WTC11 (cell line): ENCODE measurements at regions not wholly inside any gene's neighbourhood (a gene's known extent, or its start where the extent isn't known, plus 50 kb on each side); places are given as distances from the start of the nearest gene placed in this dataset.
"Not testable (repeated sequence)": the region's sequence is repeated elsewhere in the genome, so short reads cannot be mapped to it uniquely, and the experiment has no call there.

ENCODE experiments used
- ATAC-seq: fragments of 200-7000 bp; cut with Tn5 transposase; 2 replicates; pipeline ENCODE4 v1.10.0; 2021; ENCODE audit warnings: mild to moderate bottlenecking, moderate library complexity
- CTCF ChIA-PET: fragments of 300-600 bp; sonication (Branson Sonifier 250); formaldehyde crosslinking; loops from one replicate; lab custom pipeline; 2021; ENCODE audit warnings: antibody characterized with exemption; lab: Charles Lee
- POLR2A ChIA-PET: fragments of 350-600 bp; sonication (Branson Sonifier 250); formaldehyde crosslinking; loops from one replicate; lab custom pipeline; 2021; ENCODE audit warnings: antibody characterized with exemption; lab: Charles Lee
- DNase-seq: peaks from one replicate; pipeline ENCODE4 v3.0.0; 2021; ENCODE audit warnings: low spot score
- H3K27ac Mint-ChIP-seq: 2 replicates; pipeline ENCODE4 v1.8.0; 2021; ENCODE audit warnings: mixed read lengths
- H3K27me3 Mint-ChIP-seq: 2 replicates; pipeline ENCODE4 v1.8.0; 2021; ENCODE audit warnings: low read depth, mild to moderate bottlenecking, moderate library complexity, mixed read lengths
- H3K36me3 Mint-ChIP-seq: 2 replicates; pipeline ENCODE4 v1.8.0; 2021; ENCODE audit warnings: mixed read lengths
- H3K4me1 Mint-ChIP-seq: 2 replicates; pipeline ENCODE4 v1.8.0; 2022; ENCODE audit warnings: mixed read lengths
- H3K4me3 Mint-ChIP-seq: 2 replicates; pipeline ENCODE4 v1.8.0; 2021; ENCODE audit warnings: mild to moderate bottlenecking, moderate library complexity, mixed read lengths
- H3K9me3 Mint-ChIP-seq: 2 replicates; pipeline ENCODE4 v1.8.0; 2021; ENCODE audit warnings: mixed read lengths
- ETV6 ChIP-seq: sonication (generic); formaldehyde crosslinking; IDR thresholded peaks from 2 replicates; pipeline ENCODE4 v1.8.1; 2022; ENCODE audit warnings: mild to moderate bottlenecking, missing genetic modification reagents
- FOXJ3 ChIP-seq: sonication (generic); formaldehyde crosslinking; IDR thresholded peaks from 2 replicates; pipeline ENCODE4 v1.9.0; 2021; ENCODE audit warnings: missing genetic modification reagents, mild to moderate bottlenecking, borderline replicate concordance
- GRHL2 ChIP-seq: fragments of 250-450 bp; sonication (Bioruptor Pico); IDR thresholded peaks from 2 replicates; pipeline ENCODE4 v1.8.0; 2022; ENCODE audit warnings: mild to moderate bottlenecking, moderate library complexity; ENCODE audit not compliant: insufficient replicate concordance, severe bottlenecking
- JAZF1 ChIP-seq: fragments of 250-450 bp; sonication (Bioruptor Pico); IDR thresholded peaks from 2 replicates; pipeline ENCODE4 v1.9.0; 2021; ENCODE audit warnings: moderate library complexity, mild to moderate bottlenecking, inconsistent platforms
- JUN ChIP-seq: sonication (generic); formaldehyde crosslinking; IDR thresholded peaks from 2 replicates; pipeline ENCODE4 v1.8.0; 2023; ENCODE audit warnings: mild to moderate bottlenecking, missing genetic modification reagents
- NFATC4 ChIP-seq: fragments of 250-450 bp; sonication (Bioruptor Pico); IDR thresholded peaks from 2 replicates; pipeline ENCODE4 v1.9.0; 2021; ENCODE audit warnings: mild to moderate bottlenecking
- SMAD4 ChIP-seq: sonication (generic); formaldehyde crosslinking; IDR thresholded peaks from 2 replicates; pipeline ENCODE4 v1.8.0; 2022; ENCODE audit warnings: mild to moderate bottlenecking, missing genetic modification reagents
- TCF7 ChIP-seq: sonication (generic); formaldehyde crosslinking; IDR thresholded peaks from 2 replicates; pipeline ENCODE4 v1.8.0; 2022; ENCODE audit warnings: mild to moderate bottlenecking, low read depth, missing genetic modification reagents, moderate library complexity
- TEAD4 ChIP-seq: sonication (generic); formaldehyde crosslinking; IDR thresholded peaks from 2 replicates; pipeline ENCODE4 v1.8.0; 2022; ENCODE audit warnings: mild to moderate bottlenecking, missing genetic modification reagents
- ZBTB21 ChIP-seq: sonication (generic); formaldehyde crosslinking; IDR thresholded peaks from 2 replicates; pipeline ENCODE4 v1.8.1; 2023; ENCODE audit warnings: mild to moderate bottlenecking, missing genetic modification reagents, borderline replicate concordance
- ZNF263 ChIP-seq: sonication (generic); formaldehyde crosslinking; IDR thresholded peaks from 2 replicates; pipeline ENCODE4 v1.8.1; 2022; ENCODE audit warnings: low read depth, mild to moderate bottlenecking, moderate library complexity, missing genetic modification reagents
- ZNF396 ChIP-seq: fragments of 250-450 bp; sonication (Bioruptor Pico); IDR thresholded peaks from 2 replicates; pipeline ENCODE4 v1.8.0; 2021; ENCODE audit warnings: mild to moderate bottlenecking, moderate library complexity, borderline replicate concordance
- ZNF423 ChIP-seq: fragments of 250-450 bp; sonication (Bioruptor Pico); IDR thresholded peaks from 2 replicates; pipeline ENCODE4 v2.1.2; 2022; ENCODE audit warnings: mild to moderate bottlenecking, moderate library complexity
- TF ChIP-seq, protein P1 (sequence below): fragments of 250-450 bp; sonication (Bioruptor Pico); IDR thresholded peaks from 2 replicates; pipeline ENCODE4 v1.8.0; 2021; ENCODE audit warnings: mild to moderate bottlenecking
- TF ChIP-seq, protein P2 (sequence below): sonication (generic); formaldehyde crosslinking; IDR thresholded peaks from 2 replicates; pipeline ENCODE4 v1.8.0; 2022; ENCODE audit warnings: mild to moderate bottlenecking, missing genetic modification reagents
- TF ChIP-seq, protein P3 (sequence below): fragments of 250-450 bp; sonication (Bioruptor Pico); conservative IDR thresholded peaks from 2 replicates; pipeline ENCODE4 v1.9.0; 2021; ENCODE audit warnings: mild to moderate bottlenecking

DNA sequence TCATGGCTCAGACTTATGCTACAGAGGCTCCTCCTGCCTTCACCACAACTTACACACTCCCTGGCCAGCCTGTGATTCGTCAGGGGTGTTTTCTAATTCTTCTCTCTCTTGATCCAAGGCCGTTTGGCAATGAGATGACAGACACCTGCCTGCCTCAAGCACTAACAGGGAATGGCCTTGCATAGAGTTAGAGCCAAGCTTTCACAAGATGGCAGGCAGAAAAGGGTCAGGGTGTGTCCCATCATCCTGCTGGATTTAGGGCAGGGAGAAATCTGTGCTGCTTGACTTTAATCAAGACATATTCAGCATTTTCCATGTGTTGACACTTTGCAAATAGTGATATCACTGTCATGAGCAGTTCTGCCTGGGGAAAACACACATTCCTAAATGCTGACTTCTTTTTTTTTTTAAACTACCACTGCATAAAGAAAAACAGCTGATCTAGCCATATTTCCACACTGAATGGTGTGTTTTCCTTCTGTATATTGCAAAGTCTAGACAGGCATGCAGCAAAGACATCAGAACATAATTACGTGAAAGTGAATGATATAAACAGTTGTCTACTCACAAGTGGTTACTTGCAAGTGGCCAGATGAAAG is 95.0 kb upstream of the SLC25A48 start:
- no peak for DNase-seq
- Mint-ChIP-seq H3K27ac (no peak overlapping the region), H3K36me3 (peaks cover 10% of the 10 kb centered on the region), H3K4me3 (no peak overlapping the region), H3K4me1 (peaks cover 7% of the 10 kb centered on the region; the same call in 1 of the 2 replicates), H3K9me3 (peaks cover 16% of the 10 kb centered on the region), H3K27me3 (peaks cover 6% of the 10 kb centered on the region)
- TF ChIP-seq JAZF1 (CRISPR knock-in tag) (no peak), ZNF396 (CRISPR knock-in tag) (no peak), TCF7 (CRISPR knock-in tag) (no peak), ETV6 (no peak)
- ChIA-PET POLR2A (interaction anchor here (0.7 kb wide), 1 partner anchor 70 kb away, joined by 3 read pairs; no protein-coding TSS in a partner anchor), CTCF (interaction anchor here (1.5 to 1.9 kb wide), 3 partner anchors 91 to 274 kb away, joined by 5 to 8 read pairs (median 7); no protein-coding TSS in a partner anchor)
- no peak for ATAC-seq

DNA sequence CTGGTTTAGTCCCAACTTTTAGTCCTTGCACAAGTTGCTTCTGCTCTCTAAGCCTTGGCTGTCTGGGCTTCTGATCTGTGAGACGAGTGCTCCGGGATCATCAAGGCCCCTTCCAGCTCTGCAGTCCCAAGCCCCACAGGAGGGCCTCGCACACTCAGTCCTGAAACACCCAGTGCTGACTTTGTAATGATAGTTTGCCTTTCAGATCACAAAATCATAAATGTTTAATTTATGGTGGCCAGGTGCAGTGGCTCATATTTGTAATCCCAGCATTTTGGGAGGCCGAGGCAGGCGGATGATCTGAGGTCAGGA is 95.9 kb upstream of the SLC25A48 start:
- TF ChIP-seq NFATC4 (CRISPR knock-in tag) = no peak
- TF ChIP-seq TCF7 (CRISPR knock-in tag) = no peak
- TF ChIP-seq ZNF263 (CRISPR knock-in tag) = no peak
- TF ChIP-seq FOXJ3 (CRISPR knock-in tag) = no peak
- TF ChIP-seq ZBTB21 (CRISPR knock-in tag) = no peak
- Mint-ChIP-seq H3K36me3 (peaks cover 2% of the 10 kb centered on the region), H3K4me3 (no peak overlapping the region), H3K9me3 (peaks cover 7% of the 10 kb centered on the region), H3K4me1 (peaks cover 7% of the 10 kb centered on the region; the same call in 1 of the 2 replicates), H3K27me3 (peaks cover 2% of the 10 kb centered on the region), H3K27ac (no peak overlapping the region)
- ChIA-PET CTCF (no interaction called here), POLR2A (no interaction called here)
- DNase-seq (no peak), ATAC-seq (no peak)

DNA sequence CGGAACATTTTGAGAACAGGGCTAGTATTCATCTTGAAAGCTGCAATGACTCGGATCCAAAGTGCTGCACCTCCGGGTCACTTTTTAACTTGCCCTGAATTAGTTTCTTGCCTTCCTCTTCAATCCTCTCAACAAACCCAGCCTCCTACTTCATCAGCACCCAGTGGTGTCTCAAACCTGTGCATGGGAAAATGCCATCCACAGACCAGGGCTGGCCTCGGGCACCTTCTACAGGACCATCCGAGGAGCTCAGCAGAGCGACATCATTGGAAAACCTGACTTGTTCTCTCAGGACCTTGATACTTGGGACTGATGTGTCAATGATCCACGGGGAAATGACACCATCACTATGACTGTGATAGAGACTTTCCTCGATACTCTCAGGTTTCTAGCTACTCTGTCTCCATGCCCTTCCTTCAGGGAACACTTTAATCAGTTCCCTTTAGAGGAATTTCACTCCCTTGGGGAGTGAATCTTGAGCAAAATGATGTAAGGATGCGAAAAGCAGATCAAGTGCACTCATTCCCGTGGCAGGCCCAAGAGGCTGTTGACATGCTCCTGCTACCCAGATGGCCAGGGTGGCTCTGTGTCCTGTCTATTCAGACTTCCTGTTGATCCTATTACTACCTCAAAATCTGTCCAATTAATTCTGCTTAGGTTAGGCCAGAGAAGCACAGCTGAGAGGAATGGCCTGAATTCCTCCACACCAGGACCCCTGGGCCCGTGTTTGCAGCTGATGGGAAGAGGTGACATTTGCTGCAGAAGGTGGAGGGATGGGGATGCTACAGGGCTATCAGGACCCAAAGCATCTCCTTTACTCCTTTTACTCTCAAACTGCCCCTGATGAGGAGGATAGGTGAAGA is 96.5 kb upstream of the SLC25A48 start:
- Mint-ChIP-seq H3K27me3 (no peaks in the 10 kb centered on the region; the same call in 1 of the 2 replicates), H3K27ac (no peak overlapping the region), H3K36me3 (no peaks in the 10 kb centered on the region), H3K4me1 (peaks cover 7% of the 10 kb centered on the region; the same call in 1 of the 2 replicates), H3K9me3 (peaks cover 4% of the 10 kb centered on the region; the same call in 1 of the 2 replicates), H3K4me3 (no peak overlapping the region)
- ATAC-seq (no peak), DNase-seq (no peak)
- POLR2A ChIA-PET = no interaction called here
- TF ChIP-seq TCF7 (CRISPR knock-in tag) (no peak), GRHL2 (CRISPR knock-in tag) (no peak)
- CTCF ChIA-PET = interaction anchor here (0.6 to 1.0 kb wide), 2 partner anchors 97 to 172 kb away, joined by 3 read pairs; no protein-coding TSS in a partner anchor

DNA sequence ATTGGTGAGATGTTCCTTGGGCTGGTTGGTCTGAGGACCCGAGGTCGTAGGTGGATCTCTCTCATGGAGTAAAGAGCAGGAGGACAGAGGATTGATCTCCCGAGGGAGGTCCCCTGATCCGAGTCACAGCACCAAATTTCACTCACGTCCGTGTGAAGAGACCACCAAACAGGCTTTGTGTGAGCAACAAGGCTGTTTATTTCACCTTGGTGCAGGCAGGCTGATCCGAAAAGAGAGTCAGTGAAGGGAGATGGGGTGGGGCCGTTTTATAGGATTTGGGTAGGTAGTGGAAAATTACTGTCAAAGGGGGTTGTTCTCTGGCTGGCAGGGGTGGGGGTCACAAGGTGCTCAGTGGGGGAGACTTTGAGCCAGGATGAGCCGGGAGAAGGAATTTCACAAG is 97.5 kb upstream of the SLC25A48 start:
- H3K4me3 Mint-ChIP-seq, H3K36me3 Mint-ChIP-seq, POLR2A ChIA-PET, CTCF ChIA-PET, H3K4me1 Mint-ChIP-seq, H3K27me3 Mint-ChIP-seq, ATAC-seq, H3K9me3 Mint-ChIP-seq, H3K27ac Mint-ChIP-seq, DNase-seq: not testable (repeated sequence)

DNA sequence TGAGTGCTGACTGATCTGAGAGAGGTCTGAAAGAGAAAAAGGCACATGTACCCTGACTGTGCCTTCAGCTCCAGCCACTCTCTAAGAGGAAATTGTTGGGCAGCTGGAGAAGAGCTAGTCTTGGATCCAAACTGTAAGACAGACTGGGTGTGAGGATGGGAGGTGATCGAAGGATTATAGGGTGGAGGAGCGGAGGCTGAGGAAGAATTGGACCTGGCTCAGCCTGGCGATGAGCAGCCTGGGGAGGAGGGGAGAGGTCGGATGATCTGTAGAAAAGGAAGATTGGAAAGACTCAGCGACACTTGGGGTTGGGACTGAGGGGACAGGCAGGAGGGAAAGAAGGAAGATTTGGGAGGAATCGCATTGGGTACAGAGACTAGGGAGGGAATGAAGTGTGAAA is 98.6 kb upstream of the SLC25A48 start:
- Mint-ChIP-seq H3K27me3 (no peaks in the 10 kb centered on the region; the same call in 1 of the 2 replicates), H3K4me1 (peaks cover 7% of the 10 kb centered on the region; the same call in 1 of the 2 replicates), H3K4me3 (no peak overlapping the region), H3K27ac (no peak overlapping the region), H3K9me3 (no peaks in the 10 kb centered on the region), H3K36me3 (no peaks in the 10 kb centered on the region)
- ATAC-seq (no peak), DNase-seq (no peak)
- POLR2A ChIA-PET = no interaction called here
- CTCF ChIA-PET = interaction anchor here (0.8 kb wide), 1 partner anchor 182 kb away, joined by 3 read pairs; no protein-coding TSS in a partner anchor
- TF ChIP-seq, protein P1, sequence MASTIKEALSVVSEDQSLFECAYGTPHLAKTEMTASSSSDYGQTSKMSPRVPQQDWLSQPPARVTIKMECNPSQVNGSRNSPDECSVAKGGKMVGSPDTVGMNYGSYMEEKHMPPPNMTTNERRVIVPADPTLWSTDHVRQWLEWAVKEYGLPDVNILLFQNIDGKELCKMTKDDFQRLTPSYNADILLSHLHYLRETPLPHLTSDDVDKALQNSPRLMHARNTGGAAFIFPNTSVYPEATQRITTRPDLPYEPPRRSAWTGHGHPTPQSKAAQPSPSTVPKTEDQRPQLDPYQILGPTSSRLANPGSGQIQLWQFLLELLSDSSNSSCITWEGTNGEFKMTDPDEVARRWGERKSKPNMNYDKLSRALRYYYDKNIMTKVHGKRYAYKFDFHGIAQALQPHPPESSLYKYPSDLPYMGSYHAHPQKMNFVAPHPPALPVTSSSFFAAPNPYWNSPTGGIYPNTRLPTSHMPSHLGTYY = no peak
- TF ChIP-seq ZNF263 (CRISPR knock-in tag) = no peak
- TF ChIP-seq, protein P2, sequence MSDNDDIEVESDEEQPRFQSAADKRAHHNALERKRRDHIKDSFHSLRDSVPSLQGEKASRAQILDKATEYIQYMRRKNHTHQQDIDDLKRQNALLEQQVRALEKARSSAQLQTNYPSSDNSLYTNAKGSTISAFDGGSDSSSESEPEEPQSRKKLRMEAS (CRISPR knock-in tag) = no peak
- TF ChIP-seq SMAD4 (CRISPR knock-in tag) = no peak
- no peak for TF ChIP-seq ZNF423 (CRISPR knock-in tag)
- TF ChIP-seq, protein P3, sequence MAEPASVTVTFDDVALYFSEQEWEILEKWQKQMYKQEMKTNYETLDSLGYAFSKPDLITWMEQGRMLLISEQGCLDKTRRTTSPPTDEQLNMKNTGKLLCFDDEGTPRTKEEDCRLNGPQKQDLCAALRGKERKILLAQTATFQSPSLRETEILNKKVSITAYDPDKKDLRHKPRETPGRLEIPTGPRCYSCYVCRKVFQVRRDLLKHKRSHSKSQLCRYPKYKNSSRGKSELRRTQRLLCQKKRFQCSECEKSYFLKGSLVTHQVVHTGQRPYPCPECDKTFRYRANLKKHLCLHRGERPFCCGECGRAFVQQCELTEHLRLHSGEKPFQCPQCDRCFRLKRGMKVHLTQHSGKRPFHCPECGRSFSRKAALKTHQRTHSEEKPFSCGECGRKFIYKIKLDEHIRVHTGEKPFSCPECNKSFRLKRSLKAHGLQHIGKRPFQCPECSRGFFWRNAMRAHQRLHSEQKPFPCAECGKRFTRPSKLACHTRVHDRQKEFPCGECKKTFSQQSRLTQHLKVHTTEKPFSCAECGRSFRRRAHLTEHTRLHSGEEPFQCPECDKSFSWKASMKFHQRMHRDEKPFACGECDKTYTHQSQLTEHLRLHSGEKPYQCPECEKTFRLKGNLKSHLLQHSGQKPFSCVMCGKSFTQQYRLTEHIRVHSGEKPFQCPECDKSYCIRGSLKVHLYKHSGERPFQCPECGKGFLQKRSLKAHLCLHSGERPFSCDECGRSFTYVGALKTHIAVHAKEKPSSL (CRISPR knock-in tag) = no peak
- TF ChIP-seq TEAD4 = no peak
- no peak for TF ChIP-seq JUN (CRISPR knock-in tag)

DNA sequence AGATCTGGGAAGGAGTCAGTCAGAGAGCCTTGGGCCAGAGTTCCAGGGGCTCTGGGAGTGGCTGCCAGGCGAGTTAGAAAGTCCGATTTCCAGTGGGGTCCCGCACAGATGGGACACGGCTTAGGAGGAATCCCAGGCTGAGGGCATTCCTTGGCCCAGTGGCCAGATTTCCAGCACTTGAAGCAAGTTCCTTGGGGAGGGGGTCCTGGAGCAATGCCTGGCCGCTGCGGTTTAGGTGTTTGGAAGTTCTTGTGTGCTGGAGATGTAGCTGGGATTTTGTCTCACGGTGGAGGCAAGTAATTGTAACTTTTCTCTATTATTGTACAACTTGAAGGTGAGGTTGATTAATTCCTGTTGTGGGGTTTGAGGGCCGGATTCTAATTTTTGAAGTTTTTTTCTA is 99.5 kb upstream of the SLC25A48 start:
- POLR2A ChIA-PET, H3K27me3 Mint-ChIP-seq, H3K4me3 Mint-ChIP-seq, DNase-seq, H3K36me3 Mint-ChIP-seq, H3K9me3 Mint-ChIP-seq, ATAC-seq, H3K4me1 Mint-ChIP-seq, H3K27ac Mint-ChIP-seq: not testable (repeated sequence)
- CTCF ChIA-PET = interaction anchor here (0.6 to 0.8 kb wide), 2 partner anchors 15 to 181 kb away, joined by 3 read pairs; no protein-coding TSS in a partner anchor
